ENCODE measurements at regions not wholly inside any gene's neighbourhood (a gene's known extent, or its start where the extent isn't known, plus 50 kb on each side); places are given as distances from the start of the nearest gene placed in this dataset.

- H3K4me3 Mint-ChIP-seq, result no peak overlapping the region
- peaks cover 19% of the 10 kb centered on the region for H3K9me3 Mint-ChIP-seq
- DNase-seq, result no peak
- peaks cover 16% of the 10 kb centered on the region for H3K36me3 Mint-ChIP-seq (ENCODE audit: low read depth)
- peaks cover 16% of the 10 kb centered on the region for H3K4me1 Mint-ChIP-seq (ENCODE audit: low read depth)
- TF ChIP-seq CTCF (IDR thresholded peaks at IDR 0.05), result no peak
- H3K27ac Mint-ChIP-seq, result no peak overlapping the region
- H3K27me3 Mint-ChIP-seq (ENCODE audit: insufficient read depth), result no peaks in the 10 kb centered on the region
These were observed 109.4 kb downstream of the MBL2 start for GRCh38 chr10:52663161-52663560.

GRCh38 chr10:52664629-52665028, 108.0 kb downstream of the MBL2 start:
- peak; percentile 17 for DNase-seq
- H3K36me3 Mint-ChIP-seq (ENCODE audit: low read depth), result peaks cover 16% of the 10 kb centered on the region
- peaks cover 23% of the 10 kb centered on the region for H3K4me1 Mint-ChIP-seq (ENCODE audit: low read depth)
- peak overlapping the region; percentile 8; the same call in 1 of the 2 replicates for H3K27ac Mint-ChIP-seq
- H3K9me3 Mint-ChIP-seq, result peaks cover 19% of the 10 kb centered on the region
- H3K4me3 Mint-ChIP-seq, result no peak overlapping the region
- TF ChIP-seq CTCF (IDR thresholded peaks at IDR 0.05), result no peak
- no peaks in the 10 kb centered on the region for H3K27me3 Mint-ChIP-seq (ENCODE audit: insufficient read depth)

- H3K27me3 Mint-ChIP-seq (ENCODE audit: insufficient read depth), result no peaks in the 10 kb centered on the region
- H3K9me3 Mint-ChIP-seq, result peaks cover 19% of the 10 kb centered on the region
- H3K27ac Mint-ChIP-seq, result no peak overlapping the region
- peaks cover 23% of the 10 kb centered on the region for H3K4me1 Mint-ChIP-seq (ENCODE audit: low read depth)
- no peak overlapping the region for H3K4me3 Mint-ChIP-seq
- H3K36me3 Mint-ChIP-seq (ENCODE audit: low read depth), result peaks cover 16% of the 10 kb centered on the region
- DNase-seq, result no peak
- no peak for TF ChIP-seq CTCF (IDR thresholded peaks at IDR 0.05)
These were observed 106.8 kb downstream of the MBL2 start for GRCh38 chr10:52665821-52666220.

- no peak for DNase-seq
- H3K27ac Mint-ChIP-seq, result no peak overlapping the region
- H3K4me1 Mint-ChIP-seq (ENCODE audit: low read depth), result peaks cover 23% of the 10 kb centered on the region
- peaks cover 19% of the 10 kb centered on the region for H3K9me3 Mint-ChIP-seq
- H3K4me3 Mint-ChIP-seq, result no peak overlapping the region
- no peak for TF ChIP-seq CTCF (IDR thresholded peaks at IDR 0.05)
- H3K27me3 Mint-ChIP-seq (ENCODE audit: insufficient read depth), result no peaks in the 10 kb centered on the region
- peaks cover 16% of the 10 kb centered on the region for H3K36me3 Mint-ChIP-seq (ENCODE audit: low read depth)
These were observed 105.7 kb downstream of the MBL2 start for GRCh38 chr10:52666931-52667330.

GRCh38 chr10:52668024-52668423, 104.6 kb downstream of the MBL2 start:
- Mint-ChIP-seq H3K4me3 (no peak overlapping the region), H3K4me1 (ENCODE audit: low read depth) (peaks cover 17% of the 10 kb centered on the region), H3K9me3 (peaks cover 19% of the 10 kb centered on the region), H3K36me3 (ENCODE audit: low read depth) (peaks cover 16% of the 10 kb centered on the region), H3K27me3 (ENCODE audit: insufficient read depth) (no peaks in the 10 kb centered on the region), H3K27ac (no peak overlapping the region)
- no peak for TF ChIP-seq CTCF (IDR thresholded peaks at IDR 0.05)
- DNase-seq, result peak; percentile 78

GRCh38 chr10:52672880-52673279, 99.7 kb downstream of the MBL2 start:
- Mint-ChIP-seq H3K9me3 (no peaks in the 10 kb centered on the region), H3K27ac (no peak overlapping the region), H3K4me3 (no peak overlapping the region), H3K4me1 (ENCODE audit: low read depth) (peaks cover 18% of the 10 kb centered on the region), H3K36me3 (ENCODE audit: low read depth) (no peaks in the 10 kb centered on the region), H3K27me3 (ENCODE audit: insufficient read depth) (no peaks in the 10 kb centered on the region)
- no peak for TF ChIP-seq CTCF (IDR thresholded peaks at IDR 0.05)
- no peak for DNase-seq
